HG03060 (cell line): ENCODE measurements at regions not wholly inside any gene's neighbourhood (a gene's known extent, or its start where the extent isn't known, plus 50 kb on each side); places are given as distances from the start of the nearest gene placed in this dataset.
"Not testable (repeated sequence)": the region's sequence is repeated elsewhere in the genome, so short reads cannot be mapped to it uniquely, and the experiment has no call there.

Experiments used
- ATAC-seq: cut with Tn5 transposase; IDR thresholded peaks from one replicate; pipeline ENCODE4 v1.9.1; 2021; ENCODE audit warnings: low read depth, moderate number of reproducible peaks; ENCODE audit not compliant: unreplicated experiment

DNA sequence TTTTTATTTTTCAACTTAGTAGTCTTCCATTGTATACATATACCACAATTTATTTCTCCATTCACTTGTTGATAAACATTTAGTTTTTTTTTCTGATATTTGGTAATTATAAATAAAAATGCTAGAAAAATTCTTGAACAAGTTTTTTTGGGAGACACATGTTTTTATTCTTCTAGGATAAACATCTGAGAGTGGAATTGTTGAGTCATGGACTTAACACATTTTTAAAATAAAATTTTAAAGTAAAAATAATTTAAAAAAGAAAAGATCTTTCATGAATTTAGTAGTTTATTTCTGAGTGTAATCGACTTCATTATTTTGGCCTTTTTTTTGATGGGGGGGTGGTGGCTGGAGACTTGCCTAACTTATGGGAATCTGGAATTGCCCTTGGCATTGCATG, 391.1 kb downstream of the KCNJ2 start:
- ATAC-seq, result no peak

DNA sequence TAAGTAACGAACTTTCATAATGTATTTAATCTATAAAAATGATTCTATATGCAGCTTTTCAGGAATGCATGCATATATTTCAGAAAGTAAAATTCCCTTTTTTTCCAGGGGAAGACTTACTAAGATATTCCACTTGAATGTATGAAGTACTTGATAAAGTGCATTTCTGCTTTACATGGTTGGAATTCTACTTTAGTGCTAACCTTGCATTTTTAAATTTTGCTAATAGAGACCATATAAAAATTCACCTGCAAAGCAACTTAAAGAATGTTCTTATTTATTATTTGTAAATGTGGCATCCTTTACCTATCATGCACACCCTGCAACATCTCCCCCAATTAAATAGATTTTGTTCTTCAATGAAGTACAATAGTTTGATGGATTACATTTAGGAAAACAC, 392.8 kb downstream of the KCNJ2 start:
- ATAC-seq, result no peak

DNA sequence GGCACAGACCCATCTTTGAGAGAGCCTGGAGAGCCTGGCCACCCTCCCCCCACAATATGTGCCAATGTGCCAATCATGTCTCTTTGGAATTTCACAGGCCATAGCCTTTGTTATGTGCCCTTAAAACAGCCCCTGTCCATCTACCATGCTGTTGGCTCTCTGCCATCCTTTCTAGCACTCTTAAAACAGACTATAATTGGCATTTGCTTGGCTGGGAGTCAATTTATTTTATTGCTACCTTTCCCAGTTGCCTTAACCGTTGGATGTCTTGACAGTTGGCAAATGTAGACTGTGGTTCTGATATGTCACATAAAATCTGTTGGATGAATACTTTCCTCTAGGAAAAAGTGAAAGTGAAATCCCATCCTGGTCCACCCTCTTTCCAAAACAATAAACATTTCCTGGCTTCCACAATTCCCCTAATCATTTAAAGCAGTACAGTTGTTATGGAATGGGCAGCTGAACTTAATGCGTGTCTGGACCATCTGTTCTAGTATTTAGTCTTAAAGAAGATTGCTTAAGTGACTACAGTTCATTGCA, 394.0 kb downstream of the KCNJ2 start:
- no peak for ATAC-seq

DNA sequence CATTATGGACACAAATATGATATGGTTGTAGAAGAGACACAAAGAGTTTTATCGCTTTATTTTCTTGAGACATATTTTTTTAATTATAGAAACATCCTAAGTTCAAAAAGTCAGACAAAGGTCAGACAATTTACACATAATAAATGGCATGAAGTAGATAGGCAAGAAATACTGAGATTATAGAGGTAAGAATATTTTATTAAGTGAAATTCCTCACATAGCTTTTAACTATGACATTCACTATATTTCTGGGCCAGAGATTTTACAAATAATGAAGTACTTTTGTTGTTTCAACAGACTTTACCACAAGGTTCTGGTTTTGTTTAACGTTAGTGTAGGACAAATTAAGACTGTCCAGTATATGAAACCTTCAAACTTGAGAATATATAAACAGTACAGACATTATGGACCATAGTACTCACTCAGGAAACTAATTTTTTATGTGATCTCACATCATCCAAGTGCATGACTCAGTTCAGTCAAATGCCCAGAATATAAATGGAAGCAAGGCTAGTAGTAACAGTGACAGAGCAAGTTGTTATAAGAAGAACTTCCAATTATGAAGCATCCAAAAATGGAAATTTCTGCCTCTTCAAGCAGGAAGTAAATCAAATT, 394.8 kb downstream of the KCNJ2 start:
- ATAC-seq, result no peak

DNA sequence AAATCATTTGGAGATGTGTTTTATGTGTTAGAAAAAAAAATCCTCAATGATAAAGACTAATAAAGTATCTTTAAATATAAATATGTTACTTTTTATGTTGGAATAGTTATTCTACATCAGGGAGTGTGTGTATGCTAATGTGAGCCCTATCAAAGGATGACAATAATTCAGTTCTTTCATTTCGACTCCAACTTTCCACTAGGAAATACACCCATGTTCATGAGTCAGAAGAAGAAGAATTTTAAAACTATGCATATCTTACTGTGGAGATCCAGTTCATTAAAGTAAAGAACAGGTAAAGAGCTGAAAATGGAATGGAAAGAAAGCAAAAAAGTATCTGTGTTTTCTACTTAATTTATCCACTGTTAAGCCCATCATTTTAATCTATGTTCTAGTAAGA, 399.8 kb downstream of the KCNJ2 start:
- no peak for ATAC-seq

DNA sequence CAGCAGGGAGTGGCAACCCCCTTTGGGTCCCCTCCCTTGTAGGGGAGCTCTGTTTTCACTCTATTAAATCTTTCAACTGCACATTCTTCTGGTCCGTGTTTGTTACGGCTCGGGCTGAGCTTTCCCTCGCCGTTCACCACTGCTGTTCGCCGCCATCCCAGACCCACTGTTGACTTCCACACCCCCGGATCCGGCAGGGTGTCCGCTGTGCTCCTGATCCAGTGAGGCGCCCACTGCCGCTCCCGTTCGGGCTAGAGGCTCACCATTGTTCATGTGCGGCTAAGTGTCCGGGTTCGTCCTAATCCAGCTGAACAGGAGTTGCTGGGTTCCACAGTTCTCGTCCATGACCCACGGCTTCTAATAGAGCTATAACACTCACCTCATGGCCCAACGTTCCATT, 408.1 kb downstream of the KCNJ2 start:
- no peak for ATAC-seq

DNA sequence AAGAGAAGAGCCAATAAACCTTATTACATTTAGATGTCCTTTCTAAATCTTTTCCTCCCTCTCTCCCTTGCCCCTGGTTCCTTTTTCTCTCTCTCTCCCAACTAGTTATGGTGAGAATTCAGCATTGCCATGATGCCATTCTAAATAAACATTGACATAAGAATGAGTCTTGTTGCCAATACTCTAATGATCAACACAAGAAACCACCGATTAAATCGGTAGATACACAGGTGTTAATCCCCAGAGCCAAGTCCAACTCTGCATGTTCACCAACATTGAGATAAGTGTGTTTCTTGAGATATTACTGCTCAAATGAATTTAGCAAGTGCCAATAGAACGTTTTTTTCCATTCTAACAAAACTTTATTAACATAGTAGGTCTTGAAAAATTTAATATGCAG, 412.1 kb downstream of the KCNJ2 start:
- ATAC-seq, result no peak

DNA sequence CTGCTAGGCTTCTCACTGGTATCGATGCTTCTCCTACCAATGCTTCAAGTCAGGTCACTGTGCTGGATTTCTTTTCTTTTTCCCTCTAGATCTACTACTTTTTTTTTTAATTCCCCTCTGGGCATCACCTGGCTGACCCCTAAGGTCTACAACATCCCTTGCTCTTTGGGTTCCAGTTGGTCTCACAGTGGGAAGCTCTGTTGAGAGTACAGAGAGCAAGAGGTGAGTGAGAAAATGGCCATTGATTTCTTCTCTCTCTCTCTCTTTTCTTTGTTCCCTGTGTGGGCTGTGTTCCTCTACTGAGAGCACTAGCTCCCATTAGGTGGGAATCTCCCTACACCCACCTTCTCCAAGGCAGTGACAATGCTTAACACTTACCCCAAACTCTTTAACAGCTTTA, 413.4 kb downstream of the KCNJ2 start:
- no peak for ATAC-seq

DNA sequence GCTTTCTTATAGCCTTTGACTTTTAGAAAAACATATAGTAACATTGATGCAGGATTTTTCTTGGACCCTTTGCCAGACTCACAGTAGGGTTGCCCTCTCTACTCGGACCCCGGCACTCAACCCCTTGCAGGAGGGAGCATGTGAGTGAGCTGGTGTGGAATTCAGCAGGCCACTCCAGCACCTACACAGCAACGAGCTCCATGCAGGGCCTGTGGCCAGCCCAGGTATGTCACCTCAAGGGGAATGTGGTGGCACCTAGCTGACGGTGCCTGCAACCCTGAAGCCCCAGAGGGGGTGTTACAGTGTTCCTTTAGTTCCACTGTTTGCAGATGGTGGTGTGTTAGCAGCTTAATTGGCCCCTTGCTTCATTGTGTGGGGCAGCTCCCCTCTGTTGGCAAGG, 414.9 kb downstream of the KCNJ2 start:
- ATAC-seq, result no peak

DNA sequence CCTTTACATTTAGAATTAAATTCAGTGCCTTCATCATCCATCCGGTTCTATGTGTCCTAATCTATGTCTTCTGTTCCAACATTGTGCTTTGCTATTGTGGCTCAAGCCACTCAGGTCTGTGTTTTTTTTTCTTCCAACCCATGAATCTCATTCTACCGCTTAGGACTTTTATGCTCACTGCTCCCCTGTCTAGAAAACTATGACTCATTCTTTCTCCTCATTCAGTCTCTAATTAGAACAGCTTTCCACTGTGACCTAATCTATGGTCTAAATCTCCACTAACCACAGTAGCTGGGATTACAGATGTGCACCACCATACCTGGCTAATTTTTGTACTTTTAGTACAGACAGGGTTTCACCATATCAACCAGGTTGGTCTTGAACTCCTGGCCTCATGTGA, 418.7 kb downstream of the KCNJ2 start:
- no peak for ATAC-seq

DNA sequence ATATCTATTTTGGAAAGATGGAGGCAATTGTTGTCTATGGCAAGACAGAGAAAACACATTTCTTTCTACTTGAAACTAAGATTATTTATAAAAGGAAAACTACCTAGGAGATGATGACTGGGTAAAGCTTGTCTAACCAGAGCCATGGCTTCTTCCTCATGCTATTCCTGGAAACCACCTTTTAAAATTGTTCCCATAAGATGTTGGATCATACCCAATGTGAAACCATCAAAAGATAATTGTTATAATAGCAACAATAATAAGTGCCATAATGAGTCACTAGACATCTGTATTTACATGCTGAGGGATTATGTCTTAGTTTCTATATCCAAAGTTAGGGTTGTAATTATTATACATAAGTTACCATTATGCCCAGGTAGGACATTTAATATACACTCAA, 428.4 kb downstream of the KCNJ2 start:
- no peak for ATAC-seq

DNA sequence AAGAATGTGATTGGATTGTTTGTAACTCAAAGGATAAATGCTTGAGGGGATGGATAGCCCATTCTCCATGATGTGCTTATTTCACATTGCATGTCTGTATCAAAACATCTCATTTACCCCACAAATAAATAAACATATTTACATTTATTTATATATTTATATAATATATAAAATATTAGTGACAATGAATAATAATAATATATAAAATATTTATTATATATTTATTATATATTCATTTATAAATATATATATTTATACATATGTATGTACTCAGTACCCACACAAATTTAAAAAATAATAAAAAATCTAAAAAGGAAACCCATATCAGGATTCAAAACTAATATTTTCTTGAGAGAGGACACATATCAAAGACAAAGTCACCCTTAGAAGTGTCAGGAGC, 429.9 kb downstream of the KCNJ2 start:
- ATAC-seq, result no peak

DNA sequence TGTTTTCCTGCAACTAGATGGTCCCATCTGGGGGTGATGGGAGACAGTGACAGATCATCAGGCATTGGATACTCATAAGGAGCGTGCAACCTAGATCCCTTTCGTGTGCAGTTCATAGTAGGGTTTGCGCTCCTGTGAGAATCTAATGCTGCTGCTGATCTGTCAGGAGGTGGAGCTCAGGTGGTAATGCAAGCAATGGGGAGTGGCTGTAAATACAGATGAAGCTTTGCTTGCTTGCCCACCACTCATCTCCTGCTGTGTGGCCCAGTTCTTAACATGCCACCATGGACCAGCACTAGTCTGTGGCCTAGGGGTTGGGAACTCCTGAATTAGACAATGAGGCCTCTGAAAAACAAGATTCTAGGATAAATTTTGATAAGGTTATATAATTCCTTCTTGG, 430.6 kb downstream of the KCNJ2 start:
- not testable (repeated sequence) for ATAC-seq

DNA sequence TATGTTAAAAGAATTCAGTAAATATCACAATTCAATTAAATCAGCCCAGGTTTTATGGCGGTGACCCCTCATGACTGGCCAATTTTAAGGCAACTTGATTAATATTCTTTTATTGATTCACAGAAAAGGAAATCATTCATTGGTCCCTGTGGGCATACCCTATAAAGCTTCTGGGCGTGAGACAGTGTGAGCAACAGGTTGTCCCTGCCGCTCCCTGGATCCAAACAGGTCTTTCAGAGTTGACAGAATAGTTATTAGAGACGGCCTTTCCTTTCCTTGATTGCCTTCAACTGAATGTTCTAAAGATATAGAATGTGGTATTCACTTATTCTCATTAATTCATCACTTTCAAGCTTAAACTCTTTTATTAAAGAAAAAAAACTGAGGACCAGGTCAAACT, 433.9 kb downstream of the KCNJ2 start:
- no peak for ATAC-seq

DNA sequence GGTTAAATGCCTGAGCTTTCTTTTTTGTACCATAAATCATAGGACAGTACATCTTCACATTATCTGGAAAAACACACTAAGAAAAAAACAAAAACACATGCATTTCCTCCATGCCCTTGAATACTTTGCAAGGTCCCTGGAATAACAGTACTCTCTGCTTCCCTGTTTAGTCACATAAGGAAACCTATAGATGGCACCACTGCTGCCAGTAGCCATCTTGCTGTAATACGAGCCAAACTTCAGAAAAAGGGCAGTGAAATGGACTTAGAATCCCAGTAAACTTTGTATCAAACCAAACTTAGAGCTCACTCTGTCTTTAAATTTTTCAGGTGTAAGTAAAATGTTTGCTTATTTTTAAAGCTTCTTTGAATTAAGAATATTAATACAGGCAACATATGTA, 435.5 kb downstream of the KCNJ2 start:
- no peak for ATAC-seq

DNA sequence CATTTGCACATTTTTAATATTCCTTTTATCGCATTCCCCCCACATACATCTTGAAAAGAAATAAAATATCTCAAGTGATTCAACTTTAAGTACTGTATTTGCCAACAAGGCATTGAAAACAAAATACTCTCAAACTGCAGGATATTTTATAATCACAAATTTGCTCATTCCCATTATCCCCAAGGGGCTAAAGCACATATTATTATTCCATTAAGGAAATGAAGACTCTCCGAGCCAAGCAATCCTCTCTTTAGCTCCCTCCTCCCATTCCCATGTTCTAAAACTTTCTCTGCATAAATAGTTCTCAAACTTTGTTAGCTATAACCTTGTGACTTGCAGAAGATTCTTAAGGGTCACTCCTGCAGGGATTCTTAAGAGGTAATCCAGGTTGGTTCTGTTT, 436.8 kb downstream of the KCNJ2 start:
- no peak for ATAC-seq

DNA sequence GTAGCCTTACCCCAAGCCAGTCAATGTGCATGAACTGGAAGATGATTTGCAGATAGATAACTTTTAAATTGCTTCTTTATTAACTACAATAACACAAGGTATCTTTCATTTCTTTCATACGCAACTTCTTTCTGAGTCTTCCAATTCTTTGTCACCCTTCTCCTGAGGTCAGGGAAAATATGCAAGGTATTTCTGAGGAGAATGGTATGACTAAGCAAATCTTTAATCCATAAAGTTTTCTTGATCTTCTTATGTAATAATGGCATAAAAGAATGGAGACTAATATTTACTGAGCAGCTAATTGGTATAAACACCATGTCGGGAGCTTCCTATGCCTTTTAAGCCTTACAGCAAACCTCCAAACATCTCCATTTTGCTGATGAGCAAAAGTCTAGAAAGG, 438.9 kb downstream of the KCNJ2 start:
- ATAC-seq, result no peak

DNA sequence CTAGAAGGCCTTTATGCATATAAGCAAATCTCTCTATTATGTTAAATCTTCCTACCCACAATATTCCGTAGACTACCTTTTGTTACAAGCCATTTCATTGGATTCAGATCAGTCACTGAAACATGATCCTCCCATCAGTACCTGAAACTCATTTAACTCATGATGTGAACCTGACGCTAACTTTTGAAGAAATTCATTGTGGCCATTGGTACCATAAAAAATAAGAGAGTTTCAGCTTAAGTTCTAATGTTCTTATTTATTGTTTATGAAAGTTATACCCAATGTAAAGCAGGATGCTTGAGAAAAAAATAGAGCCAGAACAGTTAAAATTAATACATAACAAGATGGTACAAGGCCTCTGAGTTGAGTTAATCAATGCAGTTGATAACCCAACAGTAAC, 439.6 kb downstream of the KCNJ2 start:
- ATAC-seq, result no peak

DNA sequence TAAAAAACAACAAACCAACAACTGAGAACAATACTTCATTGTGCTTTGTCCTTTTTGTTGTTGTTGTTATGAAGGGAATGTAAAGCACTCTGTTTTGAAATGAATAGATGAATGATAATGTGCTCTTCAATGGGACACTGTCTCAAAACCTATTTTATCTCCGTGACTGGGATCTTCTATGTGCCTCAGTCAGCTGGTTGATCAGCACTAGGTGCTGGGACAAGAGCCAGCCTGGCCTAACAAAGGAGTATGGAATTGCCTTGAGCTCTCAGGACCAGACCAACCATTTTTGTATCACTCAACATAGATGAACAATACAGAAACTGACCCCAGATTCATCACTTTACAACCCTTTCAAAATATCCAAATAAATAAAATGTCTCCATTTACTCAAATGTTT, 440.2 kb downstream of the KCNJ2 start:
- no peak for ATAC-seq

DNA sequence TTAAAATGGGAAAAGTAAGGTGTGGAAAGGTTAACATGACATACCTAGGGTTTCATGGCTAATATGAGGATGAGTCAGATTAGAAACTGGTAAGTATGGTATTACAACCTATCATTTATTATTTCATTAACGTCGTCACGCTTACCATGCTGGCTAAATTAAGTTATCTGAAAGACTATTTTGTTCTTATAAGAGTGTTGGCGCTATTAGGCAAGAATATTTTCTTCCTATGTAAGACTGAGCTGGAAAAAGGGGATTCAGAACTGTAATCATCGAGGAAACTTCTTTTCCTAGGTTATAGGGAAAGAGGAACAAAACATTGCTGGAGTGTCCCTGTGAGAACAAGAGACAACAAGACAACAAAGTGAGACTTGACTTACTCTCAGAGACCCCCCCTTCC, 440.8 kb downstream of the KCNJ2 start:
- no peak for ATAC-seq

DNA sequence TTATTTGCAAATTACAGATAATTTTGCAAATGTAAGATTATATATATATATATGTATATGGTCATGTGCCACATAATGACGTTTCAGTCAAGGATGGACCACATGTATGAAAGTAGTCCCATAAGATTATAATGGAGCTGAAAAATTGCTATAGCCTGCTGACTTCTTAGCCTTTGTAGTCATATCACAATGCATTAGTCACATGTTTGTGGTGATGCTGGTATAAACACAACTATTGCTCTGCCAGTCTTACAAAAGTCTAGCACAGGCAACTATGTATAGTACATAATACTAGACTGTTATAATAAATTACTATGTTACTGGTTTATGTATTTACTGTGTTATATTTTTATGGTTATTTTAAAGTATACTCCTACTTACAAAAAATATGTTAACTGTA, 444.3 kb downstream of the KCNJ2 start:
- no peak for ATAC-seq

DNA sequence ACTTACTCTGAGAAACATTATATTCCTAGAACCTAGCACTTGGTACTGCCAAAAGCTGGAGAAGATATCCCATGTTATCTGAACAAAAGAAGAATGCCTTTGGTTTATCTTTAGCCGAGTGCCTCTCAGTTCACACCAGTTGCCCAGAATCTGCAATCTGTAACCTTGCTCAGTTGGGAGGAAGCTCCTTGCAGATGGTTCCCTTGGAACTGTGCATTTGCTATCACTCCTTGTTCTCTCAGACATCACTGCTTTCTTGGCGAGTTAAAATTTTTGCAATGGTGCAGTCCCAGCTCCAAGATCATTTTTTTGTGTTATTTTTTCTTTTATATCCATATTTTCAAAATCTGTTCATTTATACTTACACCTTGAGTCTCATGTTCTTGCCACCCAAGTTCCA, 446.5 kb downstream of the KCNJ2 start:
- no peak for ATAC-seq

DNA sequence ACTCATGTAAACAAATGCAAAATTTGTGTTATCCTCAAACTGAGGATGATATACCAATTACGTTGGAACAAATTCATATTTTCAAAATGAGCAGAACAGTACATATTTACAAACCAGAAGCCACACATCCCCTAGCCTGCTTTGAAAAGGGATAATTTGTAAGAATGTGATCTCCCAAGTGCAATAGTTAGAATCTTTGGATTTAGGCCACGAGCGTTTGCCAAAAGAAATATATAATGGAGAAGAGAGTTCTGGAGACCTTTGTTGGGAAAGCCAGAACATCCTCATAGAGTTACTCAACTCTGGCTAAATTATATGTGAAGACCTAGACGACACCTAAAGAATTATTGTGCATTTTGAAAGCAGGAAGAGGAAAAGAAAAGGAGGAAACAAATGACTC, 449.3 kb downstream of the KCNJ2 start:
- ATAC-seq, result no peak
